ENCODE measurements at regions not wholly inside any gene's neighbourhood (a gene's known extent, or its start where the extent isn't known, plus 50 kb on each side); places are given as distances from the start of the nearest gene placed in this dataset.
"Not testable (repeated sequence)": the region's sequence is repeated elsewhere in the genome, so short reads cannot be mapped to it uniquely, and the experiment has no call there.

- no peak for DNase-seq
These were observed 106.9 kb upstream of the NR5A2 start for GRCh38 chr1:199920635-199921034.

- DNase-seq: no peak
These were observed 98.0 kb upstream of the NR5A2 start for GRCh38 chr1:199929556-199929955.

GRCh38 chr1:199930067-199930466 is 97.4 kb upstream of the NR5A2 start:
- not testable (repeated sequence) for DNase-seq

GRCh38 chr1:199931666-199932377 is 95.7 kb upstream of the NR5A2 start:
- no peak for DNase-seq

GRCh38 chr1:199932462-199932861 is 95.0 kb upstream of the NR5A2 start:
- DNase-seq: no peak

GRCh38 chr1:199936441-199936840 is 91.1 kb upstream of the NR5A2 start:
- no peak for DNase-seq

- no peak for DNase-seq
These were observed 90.3 kb upstream of the NR5A2 start for GRCh38 chr1:199937161-199937560.

- DNase-seq: no peak
These were observed 89.8 kb upstream of the NR5A2 start for GRCh38 chr1:199937661-199938060.

GRCh38 chr1:199944986-199945385 is 82.5 kb upstream of the NR5A2 start:
- DNase-seq: no peak

GRCh38 chr1:199945591-199945990 is 81.9 kb upstream of the NR5A2 start:
- no peak for DNase-seq

- no peak for DNase-seq
These were observed 81.0 kb upstream of the NR5A2 start for GRCh38 chr1:199946305-199947155.

- no peak for DNase-seq
These were observed 78.8 kb upstream of the NR5A2 start for GRCh38 chr1:199948587-199949280.

GRCh38 chr1:199951005-199951404 is 76.5 kb upstream of the NR5A2 start:
- not testable (repeated sequence) for DNase-seq

- no peak for DNase-seq
These were observed 73.9 kb upstream of the NR5A2 start for GRCh38 chr1:199953651-199954050.

- DNase-seq: no peak
These were observed 72.8 kb upstream of the NR5A2 start for GRCh38 chr1:199954699-199955098.

- DNase-seq: no peak
These were observed 72.3 kb upstream of the NR5A2 start for GRCh38 chr1:199955235-199955634.

GRCh38 chr1:199956005-199956404 is 71.5 kb upstream of the NR5A2 start:
- no peak for DNase-seq

- DNase-seq: no peak
These were observed 68.3 kb upstream of the NR5A2 start for GRCh38 chr1:199959033-199959774.

- DNase-seq: no peak
These were observed 67.8 kb upstream of the NR5A2 start for GRCh38 chr1:199959775-199960110.

GRCh38 chr1:199970125-199970524 is 57.4 kb upstream of the NR5A2 start:
- DNase-seq: no peak

GRCh38 chr1:199976496-199977144 is 50.9 kb upstream of the NR5A2 start:
- DNase-seq: no peak
